ENCODE measurements at regions not wholly inside any gene's neighbourhood (a gene's known extent, or its start where the extent isn't known, plus 50 kb on each side); places are given as distances from the start of the nearest gene placed in this dataset.
A peak's percentile ranks its signal among the peaks of the same experiment; 100 is the strongest.

DNA sequence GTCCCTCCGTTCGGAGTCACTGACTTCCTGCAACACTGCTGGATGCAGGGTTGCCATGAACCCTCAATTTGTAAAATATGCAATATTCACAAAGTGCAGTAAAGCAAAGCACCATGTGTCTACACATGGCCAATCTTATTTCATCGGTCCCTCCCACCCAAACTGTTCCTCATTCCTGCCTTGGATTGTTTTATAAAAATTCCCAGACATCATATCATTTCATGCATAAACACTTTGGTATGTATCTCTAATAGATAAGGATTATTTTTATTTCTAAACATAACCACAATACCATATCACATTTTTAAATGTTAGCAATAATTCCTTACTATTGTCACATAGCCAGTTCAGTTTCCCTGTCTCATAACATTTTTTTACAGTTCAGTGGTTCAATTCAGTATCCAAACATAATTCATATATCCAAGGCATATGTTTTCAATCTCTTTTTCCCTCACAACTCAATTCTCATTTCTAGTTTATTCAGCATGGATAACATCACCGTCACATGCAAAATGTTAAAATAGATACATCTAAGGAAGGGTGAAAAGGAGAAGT, 82.0 kb upstream of the PCAT7 start:
- H3K4me3 ChIP-seq, result no peak overlapping the region
- H3K36me3 ChIP-seq, result no peaks in the 10 kb centered on the region
- intact Hi-C loops (cut with DNase I), result no loop called here
- H3K27ac ChIP-seq, result no peak overlapping the region
- DNase-seq (no peak), ATAC-seq (no peak)
- TF ChIP-seq CTCF (IDR thresholded peaks at IDR 0.05) (no peak), POLR2A (IDR thresholded peaks at IDR 0.05) (no peak)
- no peaks in the 10 kb centered on the region for H3K4me1 ChIP-seq
- H3K9me3 ChIP-seq, result peaks cover 0 to 32% (median 13%) of the 10 kb centered on the region in 12 donors
- 87 to 91% (median 88%) methylated on average over 4 of the region's 4 CpGs for WGBS, 4 donors
- H3K27me3 ChIP-seq, result peaks cover 0 to 4% (median 0%) of the 10 kb centered on the region in 9 donors

DNA sequence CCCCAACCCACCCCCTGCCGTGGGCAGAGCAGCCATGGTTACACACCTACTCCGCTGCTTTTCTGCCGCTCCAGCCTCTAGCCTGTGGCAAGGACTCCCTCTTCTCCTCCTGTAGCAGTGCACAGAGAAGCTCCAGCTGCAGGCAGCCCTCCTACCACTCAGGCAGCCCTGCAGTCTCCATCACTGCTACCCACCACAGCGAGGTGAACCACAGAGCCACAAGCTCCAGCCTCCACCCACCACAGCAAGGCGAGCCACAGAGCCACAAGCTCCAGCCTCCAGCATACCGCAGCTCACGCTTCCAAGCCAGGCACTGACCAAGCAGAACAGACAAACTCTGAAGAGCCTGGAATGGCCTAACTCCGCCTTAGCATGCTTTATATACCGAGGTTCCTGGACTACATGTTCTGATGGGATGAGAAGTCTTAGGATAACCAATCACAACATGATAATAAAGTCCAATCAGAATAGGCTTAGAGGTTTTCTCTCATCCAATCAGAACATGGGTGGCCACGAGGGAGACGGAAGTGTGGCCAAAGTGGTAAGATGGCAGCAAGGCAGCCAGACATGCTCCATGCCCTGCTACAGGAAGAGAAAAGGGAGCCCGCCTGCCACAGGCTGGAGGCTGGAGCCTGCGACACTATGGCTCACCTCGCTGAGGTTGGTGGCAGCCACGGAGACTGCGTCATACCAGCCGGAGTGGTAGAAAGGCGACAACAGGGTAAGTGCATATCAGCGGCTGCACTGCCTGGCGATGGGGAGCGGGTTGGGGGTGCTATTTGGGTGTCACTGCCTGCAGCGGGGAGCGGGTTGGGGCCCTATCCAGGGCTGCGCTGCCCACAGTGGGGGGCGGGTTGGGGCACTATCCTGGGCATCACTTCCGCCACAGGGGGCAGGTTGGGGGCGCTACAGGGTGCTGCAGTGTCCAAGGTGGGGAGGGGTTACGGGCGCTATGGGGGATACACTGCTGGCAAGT, 75.8 kb upstream of the PCAT7 start:
- no peak overlapping the region for H3K4me3 ChIP-seq
- no peaks in the 10 kb centered on the region for H3K36me3 ChIP-seq
- DNase-seq (no peak), ATAC-seq (peak in 1 of 4 donors; percentile 36)
- H3K27ac ChIP-seq, result no peak overlapping the region
- H3K27me3 ChIP-seq, result peaks cover 0 to 4% (median 0%) of the 10 kb centered on the region in 9 donors
- intact Hi-C loops (cut with DNase I), result no loop called here
- H3K4me1 ChIP-seq, result no peaks in the 10 kb centered on the region
- no peaks in the 10 kb centered on the region for H3K9me3 ChIP-seq
- WGBS, 4 donors, result 90 to 94% (median 92%) methylated on average over 28 to 29 of the region's 29 CpGs
- TF ChIP-seq POLR2A (IDR thresholded peaks at IDR 0.05) (no peak), CTCF (IDR thresholded peaks at IDR 0.05) (no peak)

DNA sequence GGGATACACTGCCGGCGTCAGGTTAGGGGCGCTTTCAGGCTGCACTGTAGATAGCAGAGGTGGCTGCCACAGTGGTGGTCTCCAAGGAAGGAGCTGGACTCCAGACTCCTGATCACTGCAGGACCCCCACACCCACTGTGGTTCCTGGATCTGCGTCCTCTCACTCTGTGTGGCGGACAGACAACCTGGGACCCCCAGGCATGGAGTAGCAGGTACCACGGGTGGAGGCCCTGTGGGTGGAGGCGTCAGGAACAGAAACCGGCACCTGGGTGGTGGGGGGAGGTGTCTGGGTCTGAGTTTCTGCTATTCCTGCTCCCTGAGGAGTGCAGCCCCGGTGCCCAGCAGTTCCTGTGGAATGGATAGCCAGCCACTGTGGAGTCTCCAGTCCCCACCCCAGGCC, 75.1 kb upstream of the PCAT7 start:
- TF ChIP-seq POLR2A (IDR thresholded peaks at IDR 0.05) (no peak), CTCF (IDR thresholded peaks at IDR 0.05) (no peak)

DNA sequence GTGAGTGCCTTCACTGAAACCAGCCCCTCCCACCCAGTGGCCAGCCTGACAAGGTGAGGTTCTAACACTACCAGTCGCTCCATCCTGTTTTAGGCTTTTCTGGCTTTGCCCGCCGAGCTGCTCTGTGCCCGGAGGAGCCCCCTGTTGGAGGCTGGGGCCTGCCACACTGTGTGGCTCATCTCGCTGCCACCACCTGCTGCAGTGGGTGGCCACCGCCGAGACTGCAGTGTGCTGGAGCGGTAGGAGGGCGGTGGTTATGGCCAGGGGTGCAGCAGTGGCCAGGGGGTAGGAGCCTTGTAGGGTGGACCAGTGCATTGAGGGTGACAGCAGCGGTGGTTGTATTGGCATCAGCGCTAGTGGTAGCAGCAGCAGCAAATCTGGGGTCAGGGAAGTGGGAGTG, 74.7 kb upstream of the PCAT7 start:
- DNase-seq, result no peak
- Histone ChIP-seq H3K9me3 (no peaks in the 10 kb centered on the region), H3K27me3 (peaks cover 0 to 4% (median 0%) of the 10 kb centered on the region in 9 donors), H3K27ac (no peak overlapping the region), H3K36me3 (no peaks in the 10 kb centered on the region), H3K4me1 (no peaks in the 10 kb centered on the region), H3K4me3 (no peak overlapping the region)
- ATAC-seq, result peak in 1 of 4 donors; percentile 15
- TF ChIP-seq CTCF (IDR thresholded peaks at IDR 0.05), result no peak
- TF ChIP-seq POLR2A (IDR thresholded peaks at IDR 0.05), result no peak
- intact Hi-C loops (cut with DNase I), result no loop called here
- 84 to 91% (median 87%) methylated on average over 6 to 11 of the region's 11 CpGs for WGBS, 4 donors

More for the DNA sequence above, 75.1 kb upstream of the PCAT7 start:
- no peak overlapping the region for H3K27ac ChIP-seq
- H3K36me3 ChIP-seq, result no peaks in the 10 kb centered on the region
- DNase-seq (no peak), ATAC-seq (peak in 1 of 4 donors; percentile 18)
- H3K4me1 ChIP-seq, result no peaks in the 10 kb centered on the region
- H3K4me3 ChIP-seq, result no peak overlapping the region
- H3K9me3 ChIP-seq, result no peaks in the 10 kb centered on the region
- intact Hi-C loops (cut with DNase I), result no loop called here
- peaks cover 0 to 4% (median 0%) of the 10 kb centered on the region in 9 donors for H3K27me3 ChIP-seq
- 75 to 89% (median 84%) methylated on average over 5 to 9 of the region's 9 CpGs for WGBS, 4 donors
